Left lung (tissue), 4 donors: ENCODE measurements at regions not wholly inside any gene's neighbourhood (a gene's known extent, or its start where the extent isn't known, plus 50 kb on each side); places are given as distances from the start of the nearest gene placed in this dataset.

Experiments
- ATAC-seq: fragments of 200-7000 bp; cut with Tn5 transposase; one replicate; pipeline ENCODE4 v1.9.1; 2020; ENCODE audit warnings: moderate library complexity
- DNase-seq, 4 donors: peaks; one replicate each; pipeline ENCODE4 v3.0.0-alpha.2; 2013 to 2020
- H3K27ac ChIP-seq, 2 donors: fragments of 200-600 bp; sonication (generic) in 1 of 2; one replicate each; pipeline versions ENCODE4 v1.5.0 to v1.8.0; 2020 to 2021
- H3K27me3 ChIP-seq, 2 donors: fragments of 200-600 bp; sonication (generic) in 1 of 2; one replicate each; pipeline versions ENCODE4 v1.5.0 to v1.8.0; 2020 to 2021
- H3K36me3 ChIP-seq, 2 donors: fragments of 200-600 bp; sonication (generic) in 1 of 2; one replicate each; pipeline versions ENCODE4 v1.5.0 to v1.8.0; 2020 to 2021
- H3K4me1 ChIP-seq, 2 donors: fragments of 200-600 bp; one replicate each; pipeline ENCODE4 v1.8.0; 2021
- H3K4me3 ChIP-seq, 2 donors: fragments of 200-600 bp; sonication (generic) in 1 of 2; one replicate each; pipeline versions ENCODE4 v1.5.0 to v1.8.0; 2020 to 2021; ENCODE audit warnings: mild to moderate bottlenecking in 1 of 2
- H3K9me3 ChIP-seq, 2 donors: fragments of 200-600 bp; sonication (generic) in 1 of 2; one replicate each; pipeline versions ENCODE4 v1.5.0 to v1.8.0; 2020 to 2021
- CTCF ChIP-seq, 2 donors: fragments of 200-600 bp; sonication (generic) in 1 of 2; IDR thresholded peaks; one replicate each; pipeline versions ENCODE4 v1.5.0 to v1.8.0; 2021; ENCODE audit warnings: antibody characterized with exemption in 2 of 2
- intact Hi-C, 2 donors: fragments of 100-400 bp; cut with DNase I; formaldehyde crosslinking; loops; one replicate each; pipeline versions ENCODE4 v1.11.2 to v1.14.2; 2022
- donor health status: DM: no; HTN: yes; CAD: no.
- donor health status: DM: no; HTN: no; CAD: no.

- no peak for DNase-seq
- H3K9me3 ChIP-seq, result no peaks in the 10 kb centered on the region
- intact Hi-C loops, result loop anchor here in 1 of 2 donors (10.0 kb wide), 1 partner anchor 268 kb away; no protein-coding TSS in a partner anchor
Observed at GRCh38 chr2:121086450-121086849, 198.6 kb downstream of the TFCP2L1 start.

GRCh38 chr2:121087117-121087516, 197.9 kb downstream of the TFCP2L1 start:
- Histone ChIP-seq H3K36me3 (no peaks in the 10 kb centered on the region), H3K4me1 (no peaks in the 10 kb centered on the region), H3K27me3 (peaks cover 4 to 52% of the 10 kb centered on the region in 2 donors), H3K9me3 (peaks cover 0 to 2% of the 10 kb centered on the region in 2 donors), H3K27ac (no peak overlapping the region), H3K4me3 (no peak overlapping the region)
- ATAC-seq, result no peak
- no peak for TF ChIP-seq CTCF (IDR thresholded peaks at IDR 0.05)
- no peak for DNase-seq
- intact Hi-C loops, result loop anchor here in 1 of 2 donors (10.0 kb wide), 1 partner anchor 268 kb away; no protein-coding TSS in a partner anchor

More at GRCh38 chr2:121086450-121086849, 198.6 kb downstream of the TFCP2L1 start:
- H3K27ac ChIP-seq, result no peak overlapping the region
- H3K36me3 ChIP-seq, result no peaks in the 10 kb centered on the region
- no peak overlapping the region for H3K4me3 ChIP-seq
- no peak for TF ChIP-seq CTCF (IDR thresholded peaks at IDR 0.05)
- no peaks in the 10 kb centered on the region for H3K4me1 ChIP-seq
- no peak for ATAC-seq
- peaks cover 4 to 59% of the 10 kb centered on the region in 2 donors for H3K27me3 ChIP-seq

- Histone ChIP-seq H3K27ac (no peak overlapping the region), H3K9me3 (peaks cover 0 to 5% of the 10 kb centered on the region in 2 donors), H3K36me3 (no peaks in the 10 kb centered on the region), H3K4me1 (no peaks in the 10 kb centered on the region), H3K27me3 (peaks cover 4 to 39% of the 10 kb centered on the region in 2 donors), H3K4me3 (no peak overlapping the region)
- DNase-seq, result peak in 1 of 4 donors; percentile 68
- ATAC-seq, result peak; percentile 9
- intact Hi-C loops, result loop anchor here in 1 of 2 donors (10.0 kb wide), 1 partner anchor 266 kb away; no protein-coding TSS in a partner anchor
- no peak for TF ChIP-seq CTCF (IDR thresholded peaks at IDR 0.05)
Observed at GRCh38 chr2:121088251-121089165, 196.5 kb downstream of the TFCP2L1 start.

- no peak for ATAC-seq
- Histone ChIP-seq H3K9me3 (peaks cover 0 to 5% of the 10 kb centered on the region in 2 donors), H3K27ac (no peak overlapping the region), H3K4me3 (no peak overlapping the region), H3K27me3 (peaks cover 3 to 33% of the 10 kb centered on the region in 2 donors), H3K36me3 (no peaks in the 10 kb centered on the region), H3K4me1 (no peaks in the 10 kb centered on the region)
- no peak for TF ChIP-seq CTCF (IDR thresholded peaks at IDR 0.05)
- no peak for DNase-seq
- intact Hi-C loops, result loop anchor here in 1 of 2 donors (10.0 kb wide), 1 partner anchor 266 kb away; no protein-coding TSS in a partner anchor
Observed at GRCh38 chr2:121089166-121089510, 195.9 kb downstream of the TFCP2L1 start.

GRCh38 chr2:121090088-121090715, 194.8 kb downstream of the TFCP2L1 start:
- H3K4me1 ChIP-seq, result no peaks in the 10 kb centered on the region
- no peak overlapping the region for H3K27ac ChIP-seq
- intact Hi-C loops, result no loop called here

More at GRCh38 chr2:121090088-121090715, 194.8 kb downstream of the TFCP2L1 start:
- no peak for ATAC-seq
- no peak for TF ChIP-seq CTCF (IDR thresholded peaks at IDR 0.05)
- Histone ChIP-seq H3K27me3 (peaks cover 0 to 23% of the 10 kb centered on the region in 2 donors), H3K4me3 (no peak overlapping the region), H3K36me3 (no peaks in the 10 kb centered on the region), H3K9me3 (peaks cover 0 to 5% of the 10 kb centered on the region in 2 donors)
- no peak for DNase-seq
